Left kidney (tissue), 1 donor: ENCODE measurements at regions not wholly inside any gene's neighbourhood (a gene's known extent, or its start where the extent isn't known, plus 50 kb on each side); places are given as distances from the start of the nearest gene placed in this dataset.
"Not testable (repeated sequence)": the region's sequence is repeated elsewhere in the genome, so short reads cannot be mapped to it uniquely, and the experiment has no call there.

Experiments
- DNase-seq: peaks from one replicate; pipeline ENCODE4 v3.0.0-alpha.2; 2013

- no peak for DNase-seq
Observed at GRCh38 chr14:45709541-45709940, 456.5 kb upstream of the MIS18BP1 start.

GRCh38 chr14:45705940-45706534 lies 453.0 kb upstream of the MIS18BP1 start:
- no peak for DNase-seq

DNA sequence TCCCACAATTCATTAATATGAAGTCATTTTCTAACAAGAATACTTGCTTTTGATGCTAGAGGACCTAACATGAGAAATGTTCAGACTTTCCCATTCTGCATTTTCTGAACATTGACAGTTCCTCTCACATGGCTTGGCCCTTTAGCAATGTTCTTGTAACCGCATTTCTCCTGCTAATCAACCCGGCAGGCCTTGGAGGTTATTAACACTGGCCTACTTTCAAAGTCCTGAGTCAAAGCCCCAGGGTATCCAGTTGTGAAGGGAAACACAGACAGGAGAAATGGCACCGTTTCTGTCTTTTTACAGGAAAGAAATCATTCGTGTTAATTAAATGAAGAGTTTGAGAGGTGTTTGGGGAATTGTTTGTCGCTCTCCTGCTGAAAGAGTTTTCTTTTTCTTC lies 446.5 kb upstream of the MIS18BP1 start:
- no peak for DNase-seq

GRCh38 chr14:45698462-45699134 lies 445.6 kb upstream of the MIS18BP1 start:
- peak; percentile 37 for DNase-seq

DNA sequence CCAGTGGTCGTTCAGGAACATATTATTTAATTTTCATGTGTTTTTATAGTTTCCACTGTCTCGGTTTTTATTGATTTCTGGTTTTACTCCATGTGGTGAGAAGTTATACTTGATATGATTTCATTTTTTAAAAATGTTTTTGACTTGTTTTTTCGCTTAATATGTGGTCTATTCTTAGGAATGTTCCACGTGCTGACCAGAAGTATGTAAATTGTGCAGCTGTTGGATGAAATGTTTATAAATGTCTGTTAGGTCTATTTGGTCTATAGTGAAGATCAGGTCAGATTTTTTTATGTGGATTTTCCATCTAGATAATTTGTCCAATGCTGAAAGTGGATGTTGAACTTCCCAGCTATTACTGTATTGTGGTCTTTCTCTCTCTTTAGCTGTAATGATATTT lies 433.8 kb upstream of the MIS18BP1 start:
- DNase-seq: no peak

DNA sequence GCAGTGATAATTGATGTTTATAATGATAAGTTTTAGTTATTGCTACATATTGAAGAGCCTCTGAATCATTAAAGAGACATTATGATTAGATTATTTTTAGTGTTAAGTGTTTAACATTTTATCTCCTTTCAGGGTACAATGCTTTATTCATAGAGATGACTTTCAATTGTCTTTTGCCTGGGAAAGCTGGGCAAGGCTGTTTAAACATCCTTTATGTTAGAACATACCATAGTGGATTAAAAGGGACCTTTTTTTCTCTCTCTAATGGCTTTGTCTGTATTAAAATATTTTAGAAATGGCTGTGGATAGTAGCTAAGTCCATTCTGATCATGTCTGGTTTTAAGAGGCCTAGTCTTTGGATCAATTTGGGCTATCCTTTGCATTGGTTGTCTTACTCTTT lies 427.5 kb upstream of the MIS18BP1 start:
- DNase-seq: no peak

GRCh38 chr14:45679853-45680252 lies 426.9 kb upstream of the MIS18BP1 start:
- DNase-seq: no peak

GRCh38 chr14:45678163-45678562 lies 425.2 kb upstream of the MIS18BP1 start:
- DNase-seq: no peak

- DNase-seq: no peak
Observed at GRCh38 chr14:45673420-45673819, 420.4 kb upstream of the MIS18BP1 start.

GRCh38 chr14:45664668-45665356 lies 411.8 kb upstream of the MIS18BP1 start:
- DNase-seq: no peak

DNA sequence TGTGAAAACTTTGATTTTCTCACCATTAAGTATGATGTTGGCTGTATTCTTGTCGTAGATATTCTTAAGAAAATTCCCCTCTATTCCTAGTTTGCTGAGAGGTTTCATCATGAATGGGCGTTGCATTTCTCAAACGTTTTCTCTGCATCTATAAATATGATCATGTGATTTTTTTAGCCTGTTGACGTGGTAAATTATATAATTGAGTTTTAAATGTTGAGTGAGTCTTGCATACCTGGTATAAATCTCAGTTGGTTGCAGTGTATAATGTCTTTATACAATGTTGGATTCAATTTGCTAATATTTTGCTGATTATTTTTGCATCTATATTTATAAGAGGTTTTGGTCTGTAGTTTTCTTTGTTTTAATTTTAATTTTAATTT lies 405.9 kb upstream of the MIS18BP1 start:
- DNase-seq: no peak

GRCh38 chr14:45658226-45658916 lies 405.4 kb upstream of the MIS18BP1 start:
- no peak for DNase-seq

- no peak for DNase-seq
Observed at GRCh38 chr14:45651890-45652289, 398.9 kb upstream of the MIS18BP1 start.

DNA sequence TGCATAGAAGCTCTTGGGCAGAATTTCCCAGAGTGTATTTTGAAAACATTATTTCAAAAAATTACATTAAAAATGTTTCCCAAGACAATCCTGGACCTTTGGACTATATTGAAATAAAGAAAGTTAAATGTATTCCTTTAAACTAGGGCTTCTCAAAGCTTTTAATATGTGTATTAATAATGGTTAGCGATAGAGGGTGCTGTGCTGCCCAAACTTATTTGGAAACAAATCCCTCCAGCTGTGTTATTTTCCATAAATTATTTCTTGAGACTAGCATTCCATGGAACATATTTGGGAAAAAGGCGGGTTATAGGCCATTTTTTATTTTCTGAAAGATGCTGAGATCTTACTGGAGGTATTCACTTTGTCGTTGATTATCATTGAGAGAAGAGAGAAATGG lies 397.8 kb upstream of the MIS18BP1 start:
- no peak for DNase-seq

DNA sequence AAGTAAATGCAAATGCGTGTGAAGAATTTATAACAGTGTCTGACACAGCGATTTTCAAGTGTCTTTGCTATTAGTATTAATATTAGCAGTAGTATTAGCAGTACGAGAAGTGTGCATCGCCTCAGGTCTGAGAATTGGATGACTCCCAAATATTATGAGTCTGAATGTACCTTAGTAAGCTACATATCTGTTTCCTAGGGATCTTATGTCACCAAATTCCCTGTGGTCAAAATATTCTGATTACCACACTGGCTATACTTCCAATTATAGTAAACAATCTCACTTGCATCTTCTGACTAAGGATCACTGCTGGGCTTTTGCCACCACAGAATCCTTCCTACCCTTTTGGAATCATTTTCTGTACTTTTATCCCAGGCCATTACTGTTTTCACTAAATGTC lies 396.0 kb upstream of the MIS18BP1 start:
- DNase-seq: no peak

DNA sequence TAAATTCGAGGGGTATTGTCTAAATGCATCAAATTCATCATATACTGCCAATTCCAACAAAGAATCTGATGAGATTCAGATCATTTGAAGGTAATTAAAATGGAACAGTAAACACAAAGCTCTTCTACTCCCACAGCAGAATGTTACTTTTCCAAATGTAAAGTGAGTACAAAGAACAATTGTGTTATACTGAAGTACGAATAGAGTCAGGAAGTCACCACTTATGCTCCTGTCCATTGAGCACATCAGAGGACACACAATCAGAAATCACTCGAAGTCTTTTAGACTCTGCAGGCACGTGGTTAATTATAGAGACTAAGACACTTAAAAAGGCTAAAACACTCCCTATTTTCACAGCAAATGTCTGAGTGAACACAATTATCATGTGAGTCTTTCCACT lies 388.5 kb upstream of the MIS18BP1 start:
- no peak for DNase-seq

- DNase-seq: not testable (repeated sequence)
Observed at GRCh38 chr14:45634651-45635441, 381.8 kb upstream of the MIS18BP1 start.

DNA sequence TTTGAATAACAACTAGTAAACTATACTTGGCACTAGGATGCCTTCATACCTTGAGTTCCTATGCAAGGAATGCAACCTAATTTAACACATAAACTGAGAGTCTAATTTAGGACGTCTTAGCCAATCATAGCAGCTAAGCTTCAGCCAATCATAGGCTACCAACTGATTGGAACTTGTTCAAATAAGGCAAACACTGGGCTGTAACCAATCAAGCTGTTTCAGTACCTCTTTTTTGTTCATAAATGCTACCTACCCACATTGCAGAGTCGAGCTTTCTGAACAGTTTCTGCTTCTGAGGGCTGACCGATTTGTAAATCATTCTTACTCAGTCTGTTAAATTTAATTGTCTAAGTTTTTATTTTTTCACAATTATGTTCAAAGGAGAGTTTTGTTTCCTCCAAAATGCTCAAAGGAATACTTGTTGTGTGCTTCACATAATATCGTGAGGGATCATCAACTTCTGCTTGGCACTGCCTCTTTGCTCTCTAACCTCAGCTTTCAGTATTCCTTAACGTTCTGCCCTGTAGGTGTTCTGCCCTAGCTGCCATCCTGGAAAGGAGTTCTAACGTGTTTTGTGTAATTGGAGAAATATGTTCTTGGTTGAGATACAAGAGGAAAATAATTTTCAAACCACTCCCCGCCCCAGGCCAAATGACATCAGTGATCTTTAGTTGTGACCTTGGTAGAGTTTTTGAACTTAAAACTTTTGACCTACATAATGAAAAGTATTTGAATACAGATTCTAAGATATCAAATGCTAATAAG lies 380.4 kb upstream of the MIS18BP1 start:
- no peak for DNase-seq

DNA sequence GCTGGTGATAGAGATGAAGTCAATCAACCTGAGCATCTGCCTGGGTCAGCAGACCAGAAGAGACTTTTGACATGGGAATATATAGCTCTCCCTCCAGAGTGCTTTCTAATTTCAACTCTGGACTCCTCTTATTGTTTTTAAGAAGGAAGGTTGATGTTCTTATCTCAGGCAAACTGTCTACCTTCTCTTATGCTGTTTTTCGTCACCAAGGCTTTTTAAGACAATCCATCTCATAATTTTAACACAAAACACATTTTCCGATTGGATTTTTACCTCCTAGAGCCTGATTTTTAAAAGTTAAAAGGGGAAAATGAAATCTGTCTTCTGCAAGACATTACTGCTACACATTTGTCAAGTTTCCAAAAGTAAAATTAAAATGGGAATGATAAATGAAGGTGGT lies 368.7 kb upstream of the MIS18BP1 start:
- no peak for DNase-seq

DNA sequence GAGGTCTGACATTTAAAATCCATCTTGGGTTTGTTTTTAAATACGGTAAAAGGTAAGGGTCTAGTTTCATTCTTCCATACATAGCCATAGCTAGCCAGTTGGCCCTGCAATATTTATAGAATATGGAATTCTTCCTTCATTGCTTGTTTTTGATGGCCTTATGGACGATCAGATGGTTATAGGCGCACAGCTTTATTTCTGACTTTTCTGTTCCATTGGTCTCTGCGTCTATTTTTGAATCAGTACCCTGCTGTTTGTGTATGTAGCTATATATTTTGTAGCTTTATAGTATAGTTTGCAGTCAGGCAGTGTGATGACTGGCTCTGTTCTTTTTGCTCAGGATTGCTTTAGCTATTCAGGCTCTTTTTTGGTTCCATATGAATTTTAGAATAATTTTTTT lies 366.8 kb upstream of the MIS18BP1 start:
- DNase-seq: no peak

DNA sequence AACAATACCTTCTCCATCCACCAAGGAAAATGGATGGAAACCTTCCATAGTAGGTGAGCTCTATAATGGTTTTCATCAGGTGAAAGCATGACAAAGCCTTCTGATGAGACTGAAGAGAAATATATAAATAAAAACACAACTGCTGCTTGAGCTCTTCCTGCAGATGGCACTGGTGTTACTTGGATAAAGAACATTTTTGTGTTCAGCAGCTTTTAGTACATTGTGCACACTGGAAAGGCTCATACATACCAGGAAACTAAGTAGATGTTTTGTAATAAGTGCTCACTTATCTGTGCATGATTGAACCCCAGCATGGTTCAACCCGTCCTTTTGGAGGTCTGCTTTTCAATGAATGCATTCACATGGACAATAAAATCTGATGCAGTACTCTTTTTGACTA lies 357.3 kb upstream of the MIS18BP1 start:
- peak; percentile 45 for DNase-seq

- no peak for DNase-seq
Observed at GRCh38 chr14:45587142-45587541, 334.1 kb upstream of the MIS18BP1 start.
